ENCODE measurements at regions not wholly inside any gene's neighbourhood (a gene's known extent, or its start where the extent isn't known, plus 50 kb on each side); places are given as distances from the start of the nearest gene placed in this dataset.

GRCh38 chr2:60094450-60094929, 459.0 kb downstream of the BCL11A start:
- Histone ChIP-seq H3K36me3 (ENCODE audit: control insufficient read depth, insufficient read depth, low read length) (no peaks in the 10 kb centered on the region), H3K27me3 (ENCODE audit: control insufficient read depth, insufficient read depth, low read length) (no peaks in the 10 kb centered on the region), H3K4me3 (ENCODE audit: low read depth, low read length) (no peak overlapping the region)
- no peak for TF ChIP-seq CTCF (IDR thresholded peaks at IDR 0.05; ENCODE audit: insufficient read depth, low read length, poor library complexity, severe bottlenecking)
- no peak for DNase-seq (ENCODE audit: low read depth)

DNA sequence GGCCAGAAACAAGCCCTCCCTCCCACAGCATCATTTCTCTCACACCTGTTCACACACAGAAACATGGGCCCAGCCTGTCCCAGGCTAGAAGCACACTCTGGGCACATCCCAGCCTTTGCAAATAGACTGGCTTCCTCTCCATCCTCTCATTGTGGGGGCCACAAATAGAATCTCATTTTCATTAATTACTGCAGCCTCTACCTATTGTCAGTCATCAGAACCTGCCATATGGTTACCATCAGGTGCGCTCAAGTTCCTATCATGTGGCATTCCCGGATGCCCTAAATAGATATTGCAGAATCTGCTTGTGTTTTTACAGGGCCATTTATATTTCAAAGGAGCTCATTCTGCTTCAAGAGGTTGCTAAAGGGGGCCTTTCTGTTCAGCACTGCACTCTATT, 460.7 kb downstream of the BCL11A start:
- TF ChIP-seq CTCF (IDR thresholded peaks at IDR 0.05; ENCODE audit: insufficient read depth, low read length, poor library complexity, severe bottlenecking) = no peak
- Histone ChIP-seq H3K27me3 (ENCODE audit: control insufficient read depth, insufficient read depth, low read length) (no peaks in the 10 kb centered on the region), H3K36me3 (ENCODE audit: control insufficient read depth, insufficient read depth, low read length) (no peaks in the 10 kb centered on the region), H3K4me3 (ENCODE audit: low read depth, low read length) (no peak overlapping the region)
- DNase-seq (ENCODE audit: low read depth) = no peak

DNA sequence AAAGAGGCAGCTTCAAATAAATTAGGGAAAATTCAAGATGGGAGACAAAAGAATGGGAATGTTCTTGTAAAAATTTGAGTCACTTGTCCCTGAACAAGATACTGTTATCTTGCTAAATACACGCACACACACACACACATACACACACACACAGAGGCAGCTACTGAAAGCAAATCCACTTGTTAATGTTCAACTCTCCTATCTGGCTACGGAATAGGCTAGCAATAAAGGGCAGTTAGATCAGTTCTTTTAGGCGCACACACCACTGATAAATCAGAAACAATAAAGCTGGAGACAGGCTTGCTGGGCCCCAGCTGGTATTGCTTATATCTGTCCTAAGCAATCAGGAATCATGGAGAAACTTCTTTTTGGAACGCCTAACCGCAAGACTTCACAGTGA, 461.6 kb downstream of the BCL11A start:
- TF ChIP-seq CTCF (IDR thresholded peaks at IDR 0.05; ENCODE audit: insufficient read depth, low read length, poor library complexity, severe bottlenecking) = no peak
- no peaks in the 10 kb centered on the region for H3K27me3 ChIP-seq (ENCODE audit: control insufficient read depth, insufficient read depth, low read length)
- H3K4me3 ChIP-seq (ENCODE audit: low read depth, low read length) = no peak overlapping the region
- no peak for DNase-seq (ENCODE audit: low read depth)
- no peaks in the 10 kb centered on the region for H3K36me3 ChIP-seq (ENCODE audit: control insufficient read depth, insufficient read depth, low read length)

DNA sequence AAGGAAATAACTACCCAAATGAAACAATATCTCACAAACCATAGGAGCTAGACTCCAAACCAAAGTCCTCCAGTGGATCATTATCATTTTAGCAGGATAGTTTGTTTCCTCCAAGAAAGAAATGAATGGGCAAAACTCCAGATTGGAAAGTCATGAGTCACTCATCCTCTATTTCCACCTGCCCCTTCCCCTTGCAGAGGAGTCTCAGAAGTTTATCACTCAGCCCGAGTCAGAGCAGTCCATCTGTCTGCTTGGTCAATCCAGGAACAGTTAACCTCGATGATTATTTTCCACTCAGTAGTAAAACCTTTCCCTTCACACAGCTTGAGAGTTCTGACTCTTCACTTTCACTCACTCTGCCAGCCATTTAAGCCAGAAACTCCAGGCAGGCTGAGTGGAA, 462.2 kb downstream of the BCL11A start:
- TF ChIP-seq CTCF (IDR thresholded peaks at IDR 0.05; ENCODE audit: insufficient read depth, low read length, poor library complexity, severe bottlenecking) = no peak
- no peak for DNase-seq (ENCODE audit: low read depth)
- no peaks in the 10 kb centered on the region for H3K36me3 ChIP-seq (ENCODE audit: control insufficient read depth, insufficient read depth, low read length)
- no peaks in the 10 kb centered on the region for H3K27me3 ChIP-seq (ENCODE audit: control insufficient read depth, insufficient read depth, low read length)
- no peak overlapping the region for H3K4me3 ChIP-seq (ENCODE audit: low read depth, low read length)

GRCh38 chr2:60079562-60079961, 473.9 kb downstream of the BCL11A start:
- Histone ChIP-seq H3K4me3 (ENCODE audit: low read depth, low read length) (no peak overlapping the region), H3K36me3 (ENCODE audit: control insufficient read depth, insufficient read depth, low read length) (no peaks in the 10 kb centered on the region), H3K27me3 (ENCODE audit: control insufficient read depth, insufficient read depth, low read length) (no peaks in the 10 kb centered on the region)
- no peak for DNase-seq (ENCODE audit: low read depth)
- no peak for TF ChIP-seq CTCF (IDR thresholded peaks at IDR 0.05; ENCODE audit: insufficient read depth, low read length, poor library complexity, severe bottlenecking)

- no peaks in the 10 kb centered on the region for H3K27me3 ChIP-seq (ENCODE audit: control insufficient read depth, insufficient read depth, low read length)
- H3K36me3 ChIP-seq (ENCODE audit: control insufficient read depth, insufficient read depth, low read length) = no peaks in the 10 kb centered on the region
- TF ChIP-seq CTCF (IDR thresholded peaks at IDR 0.05; ENCODE audit: insufficient read depth, low read length, poor library complexity, severe bottlenecking) = no peak
- H3K4me3 ChIP-seq (ENCODE audit: low read depth, low read length) = no peak overlapping the region
- DNase-seq (ENCODE audit: low read depth) = no peak
Observed at GRCh38 chr2:60075048-60075447, 478.4 kb downstream of the BCL11A start.

Measured in kidney epithelial cell (primary cell).